ENCODE measurements at regions not wholly inside any gene's neighbourhood (a gene's known extent, or its start where the extent isn't known, plus 50 kb on each side); places are given as distances from the start of the nearest gene placed in this dataset.

- no peak for TF ChIP-seq POLR2AphosphoS5 (IDR thresholded peaks at IDR 0.05; ENCODE audit: low read depth, low read length)
- TF ChIP-seq, protein P1, sequence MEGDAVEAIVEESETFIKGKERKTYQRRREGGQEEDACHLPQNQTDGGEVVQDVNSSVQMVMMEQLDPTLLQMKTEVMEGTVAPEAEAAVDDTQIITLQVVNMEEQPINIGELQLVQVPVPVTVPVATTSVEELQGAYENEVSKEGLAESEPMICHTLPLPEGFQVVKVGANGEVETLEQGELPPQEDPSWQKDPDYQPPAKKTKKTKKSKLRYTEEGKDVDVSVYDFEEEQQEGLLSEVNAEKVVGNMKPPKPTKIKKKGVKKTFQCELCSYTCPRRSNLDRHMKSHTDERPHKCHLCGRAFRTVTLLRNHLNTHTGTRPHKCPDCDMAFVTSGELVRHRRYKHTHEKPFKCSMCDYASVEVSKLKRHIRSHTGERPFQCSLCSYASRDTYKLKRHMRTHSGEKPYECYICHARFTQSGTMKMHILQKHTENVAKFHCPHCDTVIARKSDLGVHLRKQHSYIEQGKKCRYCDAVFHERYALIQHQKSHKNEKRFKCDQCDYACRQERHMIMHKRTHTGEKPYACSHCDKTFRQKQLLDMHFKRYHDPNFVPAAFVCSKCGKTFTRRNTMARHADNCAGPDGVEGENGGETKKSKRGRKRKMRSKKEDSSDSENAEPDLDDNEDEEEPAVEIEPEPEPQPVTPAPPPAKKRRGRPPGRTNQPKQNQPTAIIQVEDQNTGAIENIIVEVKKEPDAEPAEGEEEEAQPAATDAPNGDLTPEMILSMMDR (IDR thresholded peaks at IDR 0.05): no peak
- TF ChIP-seq, protein P2, sequence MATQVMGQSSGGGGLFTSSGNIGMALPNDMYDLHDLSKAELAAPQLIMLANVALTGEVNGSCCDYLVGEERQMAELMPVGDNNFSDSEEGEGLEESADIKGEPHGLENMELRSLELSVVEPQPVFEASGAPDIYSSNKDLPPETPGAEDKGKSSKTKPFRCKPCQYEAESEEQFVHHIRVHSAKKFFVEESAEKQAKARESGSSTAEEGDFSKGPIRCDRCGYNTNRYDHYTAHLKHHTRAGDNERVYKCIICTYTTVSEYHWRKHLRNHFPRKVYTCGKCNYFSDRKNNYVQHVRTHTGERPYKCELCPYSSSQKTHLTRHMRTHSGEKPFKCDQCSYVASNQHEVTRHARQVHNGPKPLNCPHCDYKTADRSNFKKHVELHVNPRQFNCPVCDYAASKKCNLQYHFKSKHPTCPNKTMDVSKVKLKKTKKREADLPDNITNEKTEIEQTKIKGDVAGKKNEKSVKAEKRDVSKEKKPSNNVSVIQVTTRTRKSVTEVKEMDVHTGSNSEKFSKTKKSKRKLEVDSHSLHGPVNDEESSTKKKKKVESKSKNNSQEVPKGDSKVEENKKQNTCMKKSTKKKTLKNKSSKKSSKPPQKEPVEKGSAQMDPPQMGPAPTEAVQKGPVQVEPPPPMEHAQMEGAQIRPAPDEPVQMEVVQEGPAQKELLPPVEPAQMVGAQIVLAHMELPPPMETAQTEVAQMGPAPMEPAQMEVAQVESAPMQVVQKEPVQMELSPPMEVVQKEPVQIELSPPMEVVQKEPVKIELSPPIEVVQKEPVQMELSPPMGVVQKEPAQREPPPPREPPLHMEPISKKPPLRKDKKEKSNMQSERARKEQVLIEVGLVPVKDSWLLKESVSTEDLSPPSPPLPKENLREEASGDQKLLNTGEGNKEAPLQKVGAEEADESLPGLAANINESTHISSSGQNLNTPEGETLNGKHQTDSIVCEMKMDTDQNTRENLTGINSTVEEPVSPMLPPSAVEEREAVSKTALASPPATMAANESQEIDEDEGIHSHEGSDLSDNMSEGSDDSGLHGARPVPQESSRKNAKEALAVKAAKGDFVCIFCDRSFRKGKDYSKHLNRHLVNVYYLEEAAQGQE (IDR thresholded peaks at IDR 0.05; ENCODE audit: insufficient read depth in 1 of 2, low read depth in 2 of 2, low read length in 1 of 2): no peak
Measured at GRCh38 chr1:232177438-232177837, 452.5 kb downstream of the SIPA1L2 start.
